ENCODE measurements at regions not wholly inside any gene's neighbourhood (a gene's known extent, or its start where the extent isn't known, plus 50 kb on each side); places are given as distances from the start of the nearest gene placed in this dataset.

DNA sequence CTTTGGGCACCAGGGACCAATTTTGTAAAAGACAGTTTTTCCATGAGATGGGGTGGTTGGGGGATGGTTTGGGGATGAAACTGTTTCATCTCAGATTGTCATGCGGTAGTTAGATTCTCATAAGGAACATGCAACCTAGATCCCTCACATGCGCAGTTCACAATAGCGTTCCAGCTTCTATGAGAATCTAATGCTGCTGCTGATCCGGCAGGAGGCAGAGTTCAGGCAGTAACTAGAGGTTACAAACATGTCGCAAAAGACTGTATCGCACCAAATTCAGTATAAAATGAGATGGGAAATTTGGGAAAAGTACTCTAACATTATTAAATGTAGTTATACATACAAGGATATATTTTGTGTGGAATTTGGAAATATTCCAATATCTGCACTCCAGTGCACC is 213.2 kb upstream of the LRFN5 start:
- TF ChIP-seq, protein P1, sequence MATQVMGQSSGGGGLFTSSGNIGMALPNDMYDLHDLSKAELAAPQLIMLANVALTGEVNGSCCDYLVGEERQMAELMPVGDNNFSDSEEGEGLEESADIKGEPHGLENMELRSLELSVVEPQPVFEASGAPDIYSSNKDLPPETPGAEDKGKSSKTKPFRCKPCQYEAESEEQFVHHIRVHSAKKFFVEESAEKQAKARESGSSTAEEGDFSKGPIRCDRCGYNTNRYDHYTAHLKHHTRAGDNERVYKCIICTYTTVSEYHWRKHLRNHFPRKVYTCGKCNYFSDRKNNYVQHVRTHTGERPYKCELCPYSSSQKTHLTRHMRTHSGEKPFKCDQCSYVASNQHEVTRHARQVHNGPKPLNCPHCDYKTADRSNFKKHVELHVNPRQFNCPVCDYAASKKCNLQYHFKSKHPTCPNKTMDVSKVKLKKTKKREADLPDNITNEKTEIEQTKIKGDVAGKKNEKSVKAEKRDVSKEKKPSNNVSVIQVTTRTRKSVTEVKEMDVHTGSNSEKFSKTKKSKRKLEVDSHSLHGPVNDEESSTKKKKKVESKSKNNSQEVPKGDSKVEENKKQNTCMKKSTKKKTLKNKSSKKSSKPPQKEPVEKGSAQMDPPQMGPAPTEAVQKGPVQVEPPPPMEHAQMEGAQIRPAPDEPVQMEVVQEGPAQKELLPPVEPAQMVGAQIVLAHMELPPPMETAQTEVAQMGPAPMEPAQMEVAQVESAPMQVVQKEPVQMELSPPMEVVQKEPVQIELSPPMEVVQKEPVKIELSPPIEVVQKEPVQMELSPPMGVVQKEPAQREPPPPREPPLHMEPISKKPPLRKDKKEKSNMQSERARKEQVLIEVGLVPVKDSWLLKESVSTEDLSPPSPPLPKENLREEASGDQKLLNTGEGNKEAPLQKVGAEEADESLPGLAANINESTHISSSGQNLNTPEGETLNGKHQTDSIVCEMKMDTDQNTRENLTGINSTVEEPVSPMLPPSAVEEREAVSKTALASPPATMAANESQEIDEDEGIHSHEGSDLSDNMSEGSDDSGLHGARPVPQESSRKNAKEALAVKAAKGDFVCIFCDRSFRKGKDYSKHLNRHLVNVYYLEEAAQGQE (IDR thresholded peaks at IDR 0.05; ENCODE audit: insufficient read depth in 1 of 2, low read depth in 2 of 2, low read length in 2 of 2), result no peak
- TF ChIP-seq POLR2AphosphoS5 (IDR thresholded peaks at IDR 0.05; ENCODE audit: low read depth, low read length), result no peak

Measured in PFSK-1 (cell line).